ENCODE measurements at regions not wholly inside any gene's neighbourhood (a gene's known extent, or its start where the extent isn't known, plus 50 kb on each side); places are given as distances from the start of the nearest gene placed in this dataset.

DNA sequence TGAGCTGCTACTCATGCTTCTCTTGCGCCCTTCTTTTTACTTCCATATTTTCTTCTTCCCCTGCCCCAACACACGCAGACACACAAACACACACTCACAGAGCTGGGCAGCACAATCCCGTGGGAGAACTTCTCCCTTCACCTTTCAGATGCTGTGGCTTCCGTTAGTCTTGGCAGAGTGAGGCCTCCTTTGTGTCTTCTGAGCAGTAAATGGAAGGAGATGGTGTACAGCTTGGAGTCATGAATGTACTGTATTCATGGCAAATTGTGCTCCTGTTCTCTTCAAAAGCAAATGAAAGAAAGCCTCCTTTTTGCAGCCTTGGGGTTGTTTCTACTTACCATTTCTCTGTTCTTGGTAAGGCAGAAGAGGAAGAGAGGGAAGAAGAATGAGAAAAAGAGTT, 456.6 kb upstream of the TLE4 start:
- in situ Hi-C loops (cut with HindIII; ENCODE audit: low sequenced_read_pairs), result no loop called here

- in situ Hi-C loops (cut with HindIII; ENCODE audit: low sequenced_read_pairs), result no loop called here
Measured at GRCh38 chr9:79116041-79116440, 455.7 kb upstream of the TLE4 start.

GRCh38 chr9:79116709-79117108, 455.1 kb upstream of the TLE4 start:
- in situ Hi-C loops (cut with HindIII; ENCODE audit: low sequenced_read_pairs), result no loop called here

GRCh38 chr9:79120533-79120932, 451.2 kb upstream of the TLE4 start:
- in situ Hi-C loops (cut with HindIII; ENCODE audit: low sequenced_read_pairs), result no loop called here

GRCh38 chr9:79120941-79121340, 450.8 kb upstream of the TLE4 start:
- in situ Hi-C loops (cut with HindIII; ENCODE audit: low sequenced_read_pairs), result no loop called here

- in situ Hi-C loops (cut with HindIII; ENCODE audit: low sequenced_read_pairs), result no loop called here
Measured at GRCh38 chr9:79123415-79123814, 448.4 kb upstream of the TLE4 start.

DNA sequence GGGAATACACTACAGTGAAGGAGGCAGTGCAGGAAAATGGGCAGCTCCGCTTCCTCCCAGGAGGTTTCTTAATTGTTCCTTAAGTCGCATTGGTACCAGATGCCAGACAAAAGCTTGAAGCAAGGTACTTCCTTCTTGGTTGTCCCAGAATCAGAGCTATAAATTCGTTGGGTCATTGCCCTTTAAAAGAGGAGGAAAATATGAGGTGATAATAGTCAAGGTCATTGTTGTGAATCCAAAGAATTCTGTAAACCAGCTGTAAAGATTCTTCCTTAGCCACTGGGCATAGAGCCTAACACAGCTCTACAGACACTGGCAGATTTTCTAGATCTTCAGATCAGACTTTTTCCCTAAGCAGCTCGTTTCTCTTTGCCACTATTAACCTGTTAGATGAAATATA, 444.1 kb upstream of the TLE4 start:
- in situ Hi-C loops (cut with HindIII; ENCODE audit: low sequenced_read_pairs), result no loop called here

GRCh38 chr9:79129865-79130480, 441.8 kb upstream of the TLE4 start:
- in situ Hi-C loops (cut with HindIII; ENCODE audit: low sequenced_read_pairs), result no loop called here

- in situ Hi-C loops (cut with HindIII; ENCODE audit: low sequenced_read_pairs), result no loop called here
Measured at GRCh38 chr9:79131246-79131774, 440.5 kb upstream of the TLE4 start.

DNA sequence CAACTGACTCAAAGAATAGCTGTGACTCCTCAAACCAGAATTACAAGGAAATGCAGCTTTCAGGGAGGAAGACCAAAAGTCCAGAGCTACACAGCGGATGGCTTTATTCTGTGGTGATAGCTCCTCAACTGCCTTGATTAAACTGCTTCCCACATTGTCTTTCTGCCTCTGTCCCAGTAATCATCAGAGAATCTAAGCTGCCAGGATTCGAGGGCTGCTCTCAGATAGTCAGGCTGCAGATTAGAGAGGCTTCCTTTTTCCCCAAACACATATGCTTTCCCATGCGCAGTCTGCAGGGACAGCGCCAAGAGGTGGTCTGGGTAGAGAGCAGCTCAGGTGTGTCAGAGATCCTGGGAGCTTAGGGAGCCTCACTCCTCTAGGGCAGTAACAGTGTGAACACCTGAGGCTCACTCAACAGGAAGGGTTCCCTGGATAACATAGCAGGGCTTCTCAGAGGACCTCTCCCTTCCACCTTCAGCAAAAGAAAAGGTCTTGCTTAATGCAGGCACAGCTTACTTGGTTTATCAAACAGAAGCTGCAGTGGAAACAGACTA, 439.9 kb upstream of the TLE4 start:
- in situ Hi-C loops (cut with HindIII; ENCODE audit: low sequenced_read_pairs), result no loop called here

DNA sequence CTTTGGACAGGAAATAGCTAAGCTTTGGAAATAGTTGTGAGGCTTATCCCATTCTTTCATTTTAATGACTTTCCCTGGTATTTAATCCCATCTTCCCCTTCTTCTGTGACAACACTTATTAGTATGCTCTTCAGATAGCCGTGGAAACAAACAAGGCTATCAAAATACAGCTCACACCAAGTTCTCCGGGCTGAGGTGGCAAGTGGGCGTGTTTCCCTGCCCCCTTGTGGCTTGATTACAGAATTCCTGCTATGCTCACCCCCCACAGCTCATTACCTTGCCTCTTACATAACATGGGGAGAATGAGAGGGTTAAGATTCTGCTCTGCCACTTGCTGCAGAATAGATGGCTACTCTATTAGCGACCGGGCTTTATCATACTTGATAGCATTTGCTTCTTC, 437.1 kb upstream of the TLE4 start:
- in situ Hi-C loops (cut with HindIII; ENCODE audit: low sequenced_read_pairs), result no loop called here

- in situ Hi-C loops (cut with HindIII; ENCODE audit: low sequenced_read_pairs), result no loop called here
Measured at GRCh38 chr9:79135681-79136415, 435.9 kb upstream of the TLE4 start.

DNA sequence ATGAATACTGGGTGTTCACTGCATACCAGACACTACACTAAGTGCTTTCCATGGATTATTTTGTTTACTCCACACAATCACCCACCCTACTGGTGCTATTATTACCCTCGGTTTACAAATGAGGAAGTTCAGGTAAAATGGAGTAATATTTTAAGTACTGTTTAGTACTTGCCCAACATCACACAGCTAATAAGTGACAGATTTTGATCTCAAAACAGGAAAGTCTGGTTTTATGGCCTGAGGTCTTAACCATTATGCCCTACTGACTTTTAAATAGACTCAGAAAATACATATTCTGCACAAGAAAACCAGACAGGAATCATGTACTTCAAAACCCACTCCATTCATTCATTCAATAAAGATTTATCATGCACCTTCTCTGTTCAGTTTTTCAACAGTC, 431.0 kb upstream of the TLE4 start:
- in situ Hi-C loops (cut with HindIII; ENCODE audit: low sequenced_read_pairs), result no loop called here

GRCh38 chr9:79143211-79143610, 428.6 kb upstream of the TLE4 start:
- in situ Hi-C loops (cut with HindIII; ENCODE audit: low sequenced_read_pairs), result no loop called here

DNA sequence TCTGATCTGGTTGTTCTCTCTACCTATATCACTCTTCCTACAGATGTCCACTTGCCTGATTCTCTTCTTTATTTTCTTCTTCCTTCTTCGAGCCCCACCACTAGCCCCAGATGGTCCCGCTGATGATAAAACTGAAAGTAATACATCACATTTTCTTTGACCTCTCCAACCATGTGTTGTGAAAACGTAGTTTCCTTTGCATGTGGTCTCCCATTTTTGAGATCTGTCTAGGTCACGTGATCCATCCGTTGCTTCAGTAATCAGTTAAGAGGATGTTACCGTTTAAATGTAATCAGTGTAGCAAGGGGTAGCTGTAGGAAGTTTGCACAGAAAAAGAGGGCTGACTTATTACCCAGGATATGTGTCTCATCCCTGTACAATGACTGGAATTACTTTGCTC, 426.3 kb upstream of the TLE4 start:
- in situ Hi-C loops (cut with HindIII; ENCODE audit: low sequenced_read_pairs), result no loop called here

- in situ Hi-C loops (cut with HindIII; ENCODE audit: low sequenced_read_pairs), result no loop called here
Measured at GRCh38 chr9:79149585-79149984, 422.2 kb upstream of the TLE4 start.

GRCh38 chr9:79151791-79152190, 420.0 kb upstream of the TLE4 start:
- in situ Hi-C loops (cut with HindIII; ENCODE audit: low sequenced_read_pairs), result no loop called here

DNA sequence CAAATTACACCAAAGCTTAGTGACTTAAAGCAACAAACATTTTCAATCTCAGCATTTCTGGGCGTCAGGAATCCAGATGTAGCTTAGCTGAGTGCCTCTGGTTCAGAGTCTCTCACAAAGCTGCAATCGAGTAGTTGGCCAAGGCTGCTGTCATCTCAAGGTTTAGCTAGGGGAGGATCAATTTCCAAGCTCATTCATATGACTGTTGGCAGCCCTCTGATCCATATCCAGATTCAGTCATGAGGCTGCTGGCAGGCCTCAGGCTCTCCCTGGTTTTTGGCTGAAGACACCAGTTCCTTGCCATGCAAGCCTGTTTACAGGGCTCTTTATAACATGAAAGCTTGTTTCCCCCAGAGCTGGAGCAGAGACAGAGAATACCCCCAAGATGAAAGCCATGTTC, 419.5 kb upstream of the TLE4 start:
- in situ Hi-C loops (cut with HindIII; ENCODE audit: low sequenced_read_pairs), result no loop called here

- in situ Hi-C loops (cut with HindIII; ENCODE audit: low sequenced_read_pairs), result no loop called here
Measured at GRCh38 chr9:79154806-79155205, 417.0 kb upstream of the TLE4 start.

DNA sequence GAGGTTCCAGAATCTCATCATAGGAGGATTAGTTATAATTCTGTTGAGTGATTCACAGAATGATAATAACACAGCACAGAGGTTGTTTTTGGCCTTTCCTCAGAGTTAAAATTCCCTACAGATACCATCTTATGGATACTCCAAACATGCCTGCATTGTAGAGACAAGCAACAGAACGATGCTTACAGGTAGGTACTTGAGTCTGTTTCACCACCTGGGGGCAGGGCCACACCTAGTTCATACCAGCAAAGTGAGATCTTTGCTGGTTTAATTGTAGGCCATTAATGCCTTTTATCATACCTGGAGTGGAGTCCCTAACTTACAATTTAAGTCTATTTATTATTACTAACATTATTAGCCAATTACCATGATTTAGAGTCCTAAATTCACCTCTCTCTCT, 416.5 kb upstream of the TLE4 start:
- in situ Hi-C loops (cut with HindIII; ENCODE audit: low sequenced_read_pairs), result no loop called here

DNA sequence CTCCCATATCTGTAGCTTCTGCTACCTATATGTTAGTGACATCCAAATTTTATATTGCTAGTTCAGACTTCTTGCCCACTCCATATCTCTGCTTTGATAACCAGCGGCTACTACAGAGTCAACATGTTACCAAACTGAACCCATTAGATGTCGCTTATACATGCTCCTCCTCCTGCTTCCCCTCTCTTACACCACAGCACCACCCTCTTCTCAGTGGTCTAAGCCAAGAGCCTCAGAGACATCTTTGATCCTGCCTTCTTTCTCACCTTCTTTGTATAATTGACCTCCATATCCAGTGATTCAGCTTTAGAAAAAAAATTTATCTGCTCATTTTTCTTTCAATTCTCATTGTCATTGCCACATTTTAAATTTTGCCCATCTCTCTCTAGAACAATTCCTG, 408.2 kb upstream of the TLE4 start:
- in situ Hi-C loops (cut with HindIII; ENCODE audit: low sequenced_read_pairs), result loop anchor here (5.0 kb wide), 1 partner anchor 104 kb away; no protein-coding TSS in a partner anchor

DNA sequence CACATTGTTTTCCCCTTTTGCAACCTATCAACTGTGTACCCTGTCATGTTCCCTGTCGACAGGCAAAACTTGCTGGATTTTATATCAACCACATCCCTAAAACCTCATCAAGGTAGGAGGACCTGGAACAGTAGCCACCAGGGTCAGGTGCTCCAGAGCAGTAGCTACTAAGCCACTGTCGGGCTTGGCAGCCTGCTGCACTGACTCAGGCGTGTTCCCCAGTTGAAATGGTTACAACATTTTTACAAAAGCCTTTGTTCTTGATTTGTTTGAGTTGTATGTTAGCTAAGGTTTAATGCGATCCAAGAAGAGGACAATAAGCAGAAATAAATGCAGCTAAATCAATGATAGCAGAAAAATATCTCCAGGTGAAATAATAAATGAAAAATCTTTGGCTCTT, 407.4 kb upstream of the TLE4 start:
- in situ Hi-C loops (cut with HindIII; ENCODE audit: low sequenced_read_pairs), result loop anchor here (5.0 kb wide), 1 partner anchor 103 kb away; no protein-coding TSS in a partner anchor

All from endothelial cell of hepatic sinusoid (primary cell).